Ascending aorta (tissue), 2 donors: ENCODE measurements at regions not wholly inside any gene's neighbourhood (a gene's known extent, or its start where the extent isn't known, plus 50 kb on each side); places are given as distances from the start of the nearest gene placed in this dataset.

Source experiments
- DNase-seq, 2 donors: peaks; one replicate each; pipeline ENCODE4 v3.0.0-alpha.2; 2019; ENCODE audit warnings: low spot score in 2 of 2
- H3K27ac ChIP-seq, 2 donors: fragments of 200-600 bp; sonication (generic); one replicate each; pipeline ENCODE4 v1.5.1; 2016 to 2017; ENCODE audit warnings: mild to moderate bottlenecking in 1 of 2
- H3K27me3 ChIP-seq: fragments of 200-600 bp; sonication (generic); one replicate; pipeline ENCODE4 v1.5.1; 2017
- H3K36me3 ChIP-seq, 2 donors: fragments of 200-600 bp; sonication (generic); one replicate each; pipeline ENCODE4 v1.5.1; 2016
- H3K4me1 ChIP-seq, 2 donors: fragments of 200-600 bp; sonication (generic); one replicate each; pipeline ENCODE4 v1.5.1; 2016 to 2017; ENCODE audit warnings: mild to moderate bottlenecking in 1 of 2
- H3K4me3 ChIP-seq, 2 donors: fragments of 200-600 bp; sonication (generic); one replicate each; pipeline ENCODE4 v1.5.1; 2016 to 2017; ENCODE audit warnings: mild to moderate bottlenecking in 1 of 2
- H3K9me3 ChIP-seq, 2 donors: fragments of 200-600 bp; sonication (generic); one replicate each; pipeline ENCODE4 v1.5.1; 2016
- intact Hi-C: fragments of 100-400 bp; cut with DNase I; formaldehyde crosslinking; loops from one replicate; pipeline ENCODE4 v1.15.1; 2023
- TF ChIP-seq, protein P1 (sequence below), 3 experiments: fragments of 200-600 bp in 2 of 3; fragments of 450-650 bp in 1 of 3; sonication (generic) in 2 of 3; IDR thresholded peaks; one replicate each; pipeline ENCODE4 v1.5.1; 2016 to 2019; ENCODE audit warnings: antibody characterized with exemption in 3 of 3, mild to moderate bottlenecking in 1 of 3, moderate library complexity in 1 of 3

DNA sequence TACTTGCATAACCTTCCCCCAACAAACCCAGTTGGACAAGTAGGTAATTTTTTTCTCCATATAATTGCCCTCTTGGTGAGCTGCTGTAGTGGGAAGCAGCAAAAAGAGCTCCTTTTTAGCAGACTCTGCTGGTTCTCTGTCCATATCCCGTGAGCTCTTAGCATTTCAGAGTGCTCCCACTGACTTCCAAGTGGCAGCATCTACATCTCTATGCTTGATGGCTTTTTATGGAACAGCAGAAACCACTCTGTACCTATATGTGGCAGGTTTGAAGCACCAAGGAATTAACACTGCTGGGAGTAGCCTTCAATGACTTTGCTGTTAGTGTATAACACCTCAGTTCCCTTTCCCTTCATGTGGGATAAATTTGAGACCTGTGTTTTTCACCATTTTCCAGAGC is 168.4 kb upstream of the NHS start:
- H3K4me3 ChIP-seq = no peak overlapping the region
- H3K9me3 ChIP-seq = peaks cover 0 to 6% of the 10 kb centered on the region in 2 donors
- TF ChIP-seq, protein P1, sequence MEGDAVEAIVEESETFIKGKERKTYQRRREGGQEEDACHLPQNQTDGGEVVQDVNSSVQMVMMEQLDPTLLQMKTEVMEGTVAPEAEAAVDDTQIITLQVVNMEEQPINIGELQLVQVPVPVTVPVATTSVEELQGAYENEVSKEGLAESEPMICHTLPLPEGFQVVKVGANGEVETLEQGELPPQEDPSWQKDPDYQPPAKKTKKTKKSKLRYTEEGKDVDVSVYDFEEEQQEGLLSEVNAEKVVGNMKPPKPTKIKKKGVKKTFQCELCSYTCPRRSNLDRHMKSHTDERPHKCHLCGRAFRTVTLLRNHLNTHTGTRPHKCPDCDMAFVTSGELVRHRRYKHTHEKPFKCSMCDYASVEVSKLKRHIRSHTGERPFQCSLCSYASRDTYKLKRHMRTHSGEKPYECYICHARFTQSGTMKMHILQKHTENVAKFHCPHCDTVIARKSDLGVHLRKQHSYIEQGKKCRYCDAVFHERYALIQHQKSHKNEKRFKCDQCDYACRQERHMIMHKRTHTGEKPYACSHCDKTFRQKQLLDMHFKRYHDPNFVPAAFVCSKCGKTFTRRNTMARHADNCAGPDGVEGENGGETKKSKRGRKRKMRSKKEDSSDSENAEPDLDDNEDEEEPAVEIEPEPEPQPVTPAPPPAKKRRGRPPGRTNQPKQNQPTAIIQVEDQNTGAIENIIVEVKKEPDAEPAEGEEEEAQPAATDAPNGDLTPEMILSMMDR (IDR thresholded peaks at IDR 0.05) = no peak
- no peaks in the 10 kb centered on the region for H3K4me1 ChIP-seq
- intact Hi-C loops = no loop called here
- H3K36me3 ChIP-seq = no peaks in the 10 kb centered on the region
- H3K27me3 ChIP-seq = no peaks in the 10 kb centered on the region
- DNase-seq = no peak
- no peak overlapping the region for H3K27ac ChIP-seq

DNA sequence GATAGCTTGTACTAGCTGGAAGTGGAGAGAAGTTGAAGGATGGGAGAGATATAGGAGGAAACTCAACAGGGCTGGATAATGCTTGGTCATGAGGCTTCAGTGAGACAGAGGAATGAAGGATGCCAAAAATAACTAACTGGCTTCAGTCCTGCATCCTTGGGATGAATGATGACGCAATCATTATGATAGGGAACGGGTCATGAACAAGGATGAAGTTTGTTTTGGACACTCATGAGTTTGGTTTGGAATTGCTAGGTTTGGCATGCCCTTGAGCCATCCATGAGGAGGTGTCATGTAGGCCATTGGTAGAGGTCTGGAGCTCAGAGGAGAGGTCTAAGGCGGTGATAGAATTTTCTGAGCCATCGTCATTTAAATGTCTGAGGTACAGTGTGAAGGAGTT is 160.0 kb upstream of the NHS start:
- Histone ChIP-seq H3K4me3 (no peak overlapping the region), H3K9me3 (peaks cover 0 to 6% of the 10 kb centered on the region in 2 donors), H3K36me3 (no peaks in the 10 kb centered on the region), H3K4me1 (no peaks in the 10 kb centered on the region), H3K27me3 (no peaks in the 10 kb centered on the region), H3K27ac (no peak overlapping the region)
- TF ChIP-seq, protein P1 (IDR thresholded peaks at IDR 0.05) = no peak
- intact Hi-C loops = no loop called here
- DNase-seq = no peak

DNA sequence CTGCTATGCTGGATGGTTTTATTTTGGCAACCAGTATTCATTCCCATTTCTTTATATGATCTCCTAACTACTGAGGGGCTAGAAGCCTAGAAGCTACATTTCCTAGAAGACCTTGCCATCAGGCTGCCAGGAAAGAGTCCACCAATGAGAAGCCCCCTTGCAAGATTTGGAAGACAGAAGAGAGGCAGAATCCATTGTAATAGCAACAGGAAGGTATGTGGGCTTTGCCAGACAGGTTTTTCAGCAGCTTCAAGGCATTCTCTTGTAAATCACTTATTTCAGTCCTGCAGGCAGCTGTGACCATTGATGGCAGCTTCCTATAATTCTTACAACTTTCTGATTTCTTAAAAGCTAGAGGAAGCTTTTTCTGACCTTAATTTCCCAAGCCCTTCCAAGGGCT is 148.3 kb upstream of the NHS start:
- no peak overlapping the region for H3K4me3 ChIP-seq
- no peaks in the 10 kb centered on the region for H3K27me3 ChIP-seq
- intact Hi-C loops = no loop called here
- H3K36me3 ChIP-seq = no peaks in the 10 kb centered on the region
- TF ChIP-seq, protein P1 (IDR thresholded peaks at IDR 0.05) = no peak
- DNase-seq = no peak
- H3K4me1 ChIP-seq = no peaks in the 10 kb centered on the region
- H3K27ac ChIP-seq = no peak overlapping the region
- H3K9me3 ChIP-seq = no peaks in the 10 kb centered on the region

DNA sequence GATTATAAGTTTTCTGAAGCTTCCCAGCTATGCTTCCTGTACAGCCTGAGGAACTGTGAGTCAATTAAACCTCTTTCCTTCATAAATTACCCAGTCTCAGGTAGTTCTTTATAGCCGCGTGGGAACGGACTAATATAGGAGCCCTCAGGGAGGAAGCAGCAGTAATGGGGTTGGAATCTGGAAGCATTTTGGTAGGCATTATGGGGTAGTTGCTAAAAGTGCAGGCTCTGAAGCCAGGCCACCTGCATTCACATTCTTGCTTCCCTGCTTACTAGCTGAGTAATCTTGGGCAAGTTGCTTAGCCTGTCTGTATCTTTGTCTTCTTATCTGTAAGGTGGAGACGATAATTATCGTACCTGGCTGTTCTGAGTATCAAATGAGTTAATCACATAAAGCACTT is 137.9 kb upstream of the NHS start:
- no peaks in the 10 kb centered on the region for H3K36me3 ChIP-seq
- intact Hi-C loops = no loop called here
- TF ChIP-seq, protein P1 (IDR thresholded peaks at IDR 0.05) = no peak

DNA sequence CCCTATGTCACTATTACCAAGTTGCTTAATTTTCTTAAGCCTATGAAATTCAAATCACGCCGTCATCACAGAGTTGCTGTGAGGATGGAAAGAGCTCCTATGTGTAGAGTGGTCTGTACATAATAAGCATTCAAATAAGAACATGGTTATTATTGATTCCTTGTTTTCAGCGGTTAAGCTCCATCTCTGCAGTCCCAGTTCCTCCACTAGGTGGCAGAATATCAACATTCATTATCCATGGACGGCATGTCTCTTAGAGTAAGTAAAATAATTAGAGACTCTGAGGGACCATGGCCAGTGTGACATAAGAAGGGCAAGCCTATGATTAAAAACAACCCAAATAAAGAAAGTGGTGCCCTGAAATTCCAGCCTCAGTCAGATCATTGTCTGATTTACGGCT is 132.5 kb upstream of the NHS start:
- Histone ChIP-seq H3K4me3 (no peak overlapping the region), H3K4me1 (no peaks in the 10 kb centered on the region), H3K27me3 (no peaks in the 10 kb centered on the region), H3K27ac (no peak overlapping the region), H3K9me3 (no peaks in the 10 kb centered on the region), H3K36me3 (no peaks in the 10 kb centered on the region)
- peak in 1 of 2 donors; percentile 68 for DNase-seq
- intact Hi-C loops = loop anchor here (1.0 to 5.0 kb wide), 4 partner anchors 132 to 448 kb away; partner anchors contain the start of gene NHS
- TF ChIP-seq, protein P1 (IDR thresholded peaks at IDR 0.05) = peak; percentile 57 to 75 (median 70)

More for the DNA sequence above, 137.9 kb upstream of the NHS start:
- Histone ChIP-seq H3K27me3 (no peaks in the 10 kb centered on the region), H3K9me3 (no peaks in the 10 kb centered on the region), H3K4me3 (no peak overlapping the region), H3K27ac (no peak overlapping the region), H3K4me1 (no peaks in the 10 kb centered on the region)
- DNase-seq = no peak

DNA sequence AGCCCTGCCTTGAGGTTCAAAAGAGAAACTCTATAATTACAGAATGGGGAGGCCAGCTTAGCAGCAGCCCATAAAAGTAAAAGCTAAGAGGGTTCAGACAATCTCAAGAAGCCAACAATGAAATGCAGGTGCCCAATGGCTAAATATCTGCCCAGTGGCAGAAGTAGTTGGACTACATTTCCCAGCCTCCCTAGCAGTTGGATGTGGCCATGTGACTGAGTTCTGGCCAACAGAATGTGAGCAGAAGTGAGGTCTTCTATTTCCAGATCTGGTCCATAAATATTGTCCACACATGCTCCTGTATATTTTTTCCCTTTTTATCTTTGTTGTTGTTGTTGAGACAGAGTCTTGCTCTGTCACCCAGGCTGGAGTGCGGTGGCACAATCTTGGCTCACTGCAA is 127.9 kb upstream of the NHS start:
- Histone ChIP-seq H3K9me3 (no peaks in the 10 kb centered on the region), H3K27ac (no peak overlapping the region), H3K4me1 (no peaks in the 10 kb centered on the region), H3K4me3 (no peak overlapping the region), H3K27me3 (no peaks in the 10 kb centered on the region), H3K36me3 (no peaks in the 10 kb centered on the region)
- TF ChIP-seq, protein P1 (IDR thresholded peaks at IDR 0.05) = no peak
- no peak for DNase-seq
- intact Hi-C loops = no loop called here
